Ovary (tissue), 7 donors: ENCODE measurements at regions not wholly inside any gene's neighbourhood (a gene's known extent, or its start where the extent isn't known, plus 50 kb on each side); places are given as distances from the start of the nearest gene placed in this dataset.

Experiments used
- DNase-seq, 5 donors: peaks; one replicate each; pipeline ENCODE4 v3.0.0-alpha.2; 2019 to 2020
- H3K27ac ChIP-seq, 2 donors: fragments of 200-600 bp; one replicate each; pipeline versions ENCODE4 v1.5.1 to v1.8.0; 2019 to 2022
- H3K27me3 ChIP-seq: fragments of 200-600 bp; one replicate; pipeline ENCODE4 v1.8.0; 2022
- H3K36me3 ChIP-seq: fragments of 200-600 bp; sonication (generic); one replicate; pipeline ENCODE4 v1.5.1; 2019
- H3K4me1 ChIP-seq: one replicate; pipeline ENCODE4 v1.8.1; 2013; ENCODE audit warnings: mild to moderate bottlenecking, moderate library complexity; ENCODE audit not compliant: insufficient read depth
- H3K4me3 ChIP-seq: fragments of 200-600 bp; sonication (generic); one replicate; pipeline ENCODE4 v1.5.1; 2017
- H3K9me3 ChIP-seq, 2 donors: fragments of 200-600 bp in 1 of 2; sonication (generic) in 1 of 2; one replicate each; pipeline versions ENCODE4 v1.5.1 to v1.8.1; 2013 to 2019; ENCODE audit warnings: mild to moderate bottlenecking in 1 of 2, moderate library complexity in 1 of 2
- EP300 ChIP-seq: sonication (generic); formaldehyde crosslinking; IDR thresholded peaks from one replicate; pipeline ENCODE4 v1.6.1; 2017; ENCODE audit warnings: antibody characterized with exemption
- POLR2A ChIP-seq: fragments of 450-650 bp; IDR thresholded peaks from one replicate; pipeline ENCODE4 v1.6.1; 2017; ENCODE audit warnings: antibody characterized with exemption, mild to moderate bottlenecking, moderate library complexity
- WGBS, 3 donors: extraction: QIAGEN DNeasy Blood & Tissue Kit in 1 of 3; methylation state at CpG; one replicate each; pipeline versions ENCODE4 v1.1.5 to v1.1.7; 2013 to 2017; 5-methylcytosine and 5-hydroxymethylcytosine counted together
- intact Hi-C, 4 donors: fragments of 100-400 bp; cut with DNase I; formaldehyde crosslinking; loops; one replicate each; pipeline versions ENCODE4 v1.11.0 to v1.15.1; 2022 to 2023
- TF ChIP-seq, protein P1 (sequence below), 3 donors: fragments of 450-650 bp in 2 of 3; fragments of 200-600 bp in 1 of 3; IDR thresholded peaks; one replicate each; pipeline versions ENCODE4 v1.5.1 to v1.8.0; 2016 to 2022; ENCODE audit warnings: antibody characterized with exemption in 3 of 3, mild to moderate bottlenecking in 1 of 3
- donor health status: DM: no; HTN: no; CAD: no; lungs with moderate emphysema.
- donor health status: DM: no; HTN: no; CAD: no.
- donor health status: Bipolar disorder and iron deficiency.
- donor health status: DM: no; HTN: no; CAD: no.
- donor health status: DM: yes; HTN: yes; CAD: no.

DNA sequence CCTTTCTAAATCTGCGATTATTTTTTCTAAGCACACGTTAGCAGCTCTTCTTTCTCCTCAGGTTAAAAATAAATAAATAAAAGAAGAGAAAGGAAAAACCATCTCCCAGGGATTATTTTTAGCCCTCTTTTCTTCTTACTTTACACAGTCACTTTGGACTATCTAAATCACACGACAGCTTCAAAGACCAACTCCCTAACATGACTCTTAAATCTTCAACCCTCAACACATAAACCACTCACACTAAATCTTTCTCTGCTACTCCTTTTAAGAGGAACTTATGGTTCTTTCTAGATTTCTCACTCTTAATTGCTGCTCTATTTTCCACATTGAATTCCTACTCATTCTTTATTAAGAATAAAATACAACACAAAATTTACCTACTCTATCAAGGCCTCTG, 1095.0 kb upstream of the B3GALT2 start:
- H3K4me3 ChIP-seq, result no peak overlapping the region
- no peaks in the 10 kb centered on the region for H3K9me3 ChIP-seq
- H3K27me3 ChIP-seq, result no peaks in the 10 kb centered on the region
- TF ChIP-seq POLR2A (no peak), EP300 (no peak)
- TF ChIP-seq, protein P1, sequence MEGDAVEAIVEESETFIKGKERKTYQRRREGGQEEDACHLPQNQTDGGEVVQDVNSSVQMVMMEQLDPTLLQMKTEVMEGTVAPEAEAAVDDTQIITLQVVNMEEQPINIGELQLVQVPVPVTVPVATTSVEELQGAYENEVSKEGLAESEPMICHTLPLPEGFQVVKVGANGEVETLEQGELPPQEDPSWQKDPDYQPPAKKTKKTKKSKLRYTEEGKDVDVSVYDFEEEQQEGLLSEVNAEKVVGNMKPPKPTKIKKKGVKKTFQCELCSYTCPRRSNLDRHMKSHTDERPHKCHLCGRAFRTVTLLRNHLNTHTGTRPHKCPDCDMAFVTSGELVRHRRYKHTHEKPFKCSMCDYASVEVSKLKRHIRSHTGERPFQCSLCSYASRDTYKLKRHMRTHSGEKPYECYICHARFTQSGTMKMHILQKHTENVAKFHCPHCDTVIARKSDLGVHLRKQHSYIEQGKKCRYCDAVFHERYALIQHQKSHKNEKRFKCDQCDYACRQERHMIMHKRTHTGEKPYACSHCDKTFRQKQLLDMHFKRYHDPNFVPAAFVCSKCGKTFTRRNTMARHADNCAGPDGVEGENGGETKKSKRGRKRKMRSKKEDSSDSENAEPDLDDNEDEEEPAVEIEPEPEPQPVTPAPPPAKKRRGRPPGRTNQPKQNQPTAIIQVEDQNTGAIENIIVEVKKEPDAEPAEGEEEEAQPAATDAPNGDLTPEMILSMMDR (IDR thresholded peaks at IDR 0.05), result no peak
- DNase-seq, result no peak
- no peak overlapping the region for H3K27ac ChIP-seq
- no peaks in the 10 kb centered on the region for H3K36me3 ChIP-seq
- H3K4me1 ChIP-seq, result no peaks in the 10 kb centered on the region
- 35 to 56% (median 45%) methylated on average over 3 of the region's 3 CpGs for WGBS, 3 donors
- intact Hi-C loops, result no loop called here

DNA sequence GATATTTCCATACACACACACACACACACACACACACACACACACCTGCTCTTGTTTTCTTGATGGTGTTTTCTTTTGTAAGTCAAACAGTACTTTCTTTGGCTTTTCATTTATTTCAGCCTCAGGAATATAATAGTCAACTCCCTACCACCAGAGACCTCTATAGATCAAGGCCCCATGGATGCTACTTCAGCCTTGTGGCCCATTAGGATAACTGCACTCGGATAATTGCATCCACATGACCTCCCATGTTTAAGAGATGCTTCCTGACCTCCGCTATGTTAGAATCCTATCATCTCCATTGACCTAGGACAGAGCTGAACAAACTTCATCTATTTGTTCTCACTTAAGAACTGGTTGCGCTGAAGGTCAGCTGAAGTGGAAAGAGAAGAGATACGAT, 1094.0 kb upstream of the B3GALT2 start:
- Histone ChIP-seq H3K36me3 (no peaks in the 10 kb centered on the region), H3K27ac (no peak overlapping the region), H3K4me1 (no peaks in the 10 kb centered on the region), H3K9me3 (no peaks in the 10 kb centered on the region), H3K4me3 (no peak overlapping the region), H3K27me3 (no peaks in the 10 kb centered on the region)
- TF ChIP-seq, protein P1 (IDR thresholded peaks at IDR 0.05), result no peak
- TF ChIP-seq POLR2A (no peak), EP300 (no peak)
- WGBS, 3 donors, result 71 to 86% (median 72%) methylated on average over 4 of the region's 4 CpGs
- intact Hi-C loops, result no loop called here
- DNase-seq, result no peak

DNA sequence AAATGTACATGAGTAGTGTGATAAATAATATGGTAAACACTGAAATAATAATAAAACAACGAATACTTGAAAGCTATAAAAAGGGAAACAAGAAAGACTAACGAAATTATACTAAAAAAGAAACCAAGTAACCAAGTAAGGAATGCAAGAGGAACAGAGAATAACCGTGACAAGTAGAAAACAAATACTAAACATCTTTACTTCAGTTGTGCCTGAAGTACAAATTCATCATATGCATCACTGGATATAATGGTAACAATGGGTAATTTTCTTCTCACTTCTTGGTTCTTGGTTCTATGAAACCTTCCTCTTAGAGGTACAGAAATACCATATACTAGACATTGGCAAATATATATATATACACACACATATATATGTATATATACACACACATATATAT, 1093.6 kb upstream of the B3GALT2 start:
- intact Hi-C loops, result no loop called here
- no peak for DNase-seq
- Histone ChIP-seq H3K4me1 (no peaks in the 10 kb centered on the region), H3K4me3 (no peak overlapping the region), H3K36me3 (no peaks in the 10 kb centered on the region), H3K9me3 (no peaks in the 10 kb centered on the region), H3K27ac (no peak overlapping the region), H3K27me3 (no peaks in the 10 kb centered on the region)
- 57 to 82% (median 58%) methylated on average over 3 of the region's 3 CpGs for WGBS, 3 donors
- TF ChIP-seq POLR2A, result no peak
- TF ChIP-seq, protein P1 (IDR thresholded peaks at IDR 0.05), result no peak
- no peak for TF ChIP-seq EP300

DNA sequence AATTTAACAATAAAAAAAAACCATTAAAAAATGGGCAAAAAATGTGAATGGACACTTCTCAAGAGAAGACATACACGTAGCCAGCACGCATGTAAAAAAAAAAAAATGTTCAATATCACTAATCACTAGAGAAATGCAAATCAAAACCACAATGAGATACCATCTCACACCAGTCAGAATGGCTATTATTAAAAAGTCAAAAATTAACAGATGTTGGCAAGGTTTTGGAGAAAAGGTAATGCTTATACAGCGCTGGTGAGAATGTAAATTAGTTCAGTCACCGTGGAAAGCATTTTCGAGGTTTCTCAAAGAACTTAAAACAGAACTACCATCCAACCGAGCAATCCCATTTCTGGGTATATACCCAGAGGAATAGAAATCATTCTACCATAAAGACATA, 1091.5 kb upstream of the B3GALT2 start:
- Histone ChIP-seq H3K4me1 (no peaks in the 10 kb centered on the region), H3K27ac (no peak overlapping the region), H3K36me3 (no peaks in the 10 kb centered on the region), H3K4me3 (no peak overlapping the region), H3K9me3 (no peaks in the 10 kb centered on the region), H3K27me3 (no peaks in the 10 kb centered on the region)
- intact Hi-C loops, result no loop called here
- TF ChIP-seq, protein P1 (IDR thresholded peaks at IDR 0.05), result no peak
- TF ChIP-seq EP300 (no peak), POLR2A (no peak)
- 97 to 99% (median 98%) methylated on average over 6 of the region's 6 CpGs for WGBS, 3 donors
- DNase-seq, result no peak

DNA sequence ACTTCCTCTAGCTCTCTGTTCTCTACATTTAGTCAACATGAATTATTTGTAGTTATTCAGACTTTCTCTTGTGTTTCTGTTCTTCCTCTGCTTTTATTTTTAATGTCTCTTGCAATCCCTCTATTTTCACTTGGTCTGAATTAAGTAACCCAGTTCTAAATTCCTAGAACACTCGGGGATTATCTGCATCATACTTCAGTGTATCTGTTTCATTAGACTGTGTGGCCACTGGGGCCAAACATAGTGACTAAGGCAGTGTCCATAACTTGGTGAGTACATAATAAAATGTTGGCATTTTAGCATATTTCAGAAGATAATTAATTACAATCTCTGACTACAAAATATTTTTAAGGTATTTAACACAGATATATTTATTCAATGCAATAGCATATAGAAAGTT, 1087.2 kb upstream of the B3GALT2 start:
- 73 to 83% (median 74%) methylated on average over 1 of the region's 1 CpG for WGBS, 3 donors
- intact Hi-C loops, result no loop called here
- no peak overlapping the region for H3K27ac ChIP-seq
- TF ChIP-seq POLR2A (no peak), EP300 (no peak)
- TF ChIP-seq, protein P1 (IDR thresholded peaks at IDR 0.05), result no peak
- H3K36me3 ChIP-seq, result no peaks in the 10 kb centered on the region
- H3K27me3 ChIP-seq, result no peaks in the 10 kb centered on the region
- no peaks in the 10 kb centered on the region for H3K4me1 ChIP-seq
- no peak overlapping the region for H3K4me3 ChIP-seq
- no peak for DNase-seq
- no peaks in the 10 kb centered on the region for H3K9me3 ChIP-seq
